Psoas muscle (tissue), 7 donors: ENCODE measurements at regions not wholly inside any gene's neighbourhood (a gene's known extent, or its start where the extent isn't known, plus 50 kb on each side); places are given as distances from the start of the nearest gene placed in this dataset.

Experiments used
- ATAC-seq, 4 donors: fragments of 200-7000 bp; cut with Tn5 transposase; one replicate each; pipeline ENCODE4 v1.9.1; 2020; ENCODE audit warnings: moderate library complexity in 3 of 4, mild to moderate bottlenecking in 2 of 4
- DNase-seq, 2 donors: peaks; one replicate each; pipeline ENCODE4 v3.0.0-alpha.2; 2020
- H3K27ac ChIP-seq: fragments of 200-600 bp; one replicate; pipeline ENCODE4 v1.8.0; 2022
- H3K27me3 ChIP-seq, 3 donors: fragments of 200-600 bp in 1 of 3; one replicate each; pipeline versions ENCODE4 v1.6.1 to v1.8.0; 2013 to 2022; ENCODE audit warnings: low read length in 2 of 3, mild to moderate bottlenecking in 2 of 3, moderate library complexity in 1 of 3; ENCODE audit not compliant: insufficient read depth in 3 of 3
- H3K36me3 ChIP-seq, 2 donors: fragments of 200-600 bp in 1 of 2; one replicate each; pipeline versions ENCODE4 v1.6.1 to v1.8.0; 2013 to 2022; ENCODE audit warnings: low read depth in 1 of 2, mild to moderate bottlenecking in 1 of 2, moderate library complexity in 1 of 2; ENCODE audit not compliant: insufficient read depth in 1 of 2
- H3K4me1 ChIP-seq: fragments of 200-600 bp; one replicate; pipeline ENCODE4 v1.8.0; 2022
- H3K4me3 ChIP-seq: fragments of 200-600 bp; one replicate; pipeline ENCODE4 v1.8.0; 2022; ENCODE audit warnings: mild to moderate bottlenecking
- H3K9me3 ChIP-seq: fragments of 200-600 bp; one replicate; pipeline ENCODE4 v1.8.0; 2022
- CTCF ChIP-seq: fragments of 200-600 bp; IDR thresholded peaks from one replicate; pipeline ENCODE4 v1.8.0; 2022; ENCODE audit warnings: antibody characterized with exemption
- WGBS, 3 donors: extraction: QIAGEN DNeasy Blood & Tissue Kit; methylation state at CpG; one replicate each; pipeline versions ENCODE4 v1.1.6 to v1.1.7; 2013; 5-methylcytosine and 5-hydroxymethylcytosine counted together
- intact Hi-C, 2 donors: fragments of 100-400 bp; cut with DNase I; formaldehyde crosslinking; loops; one replicate each; pipeline versions ENCODE4 v1.11.0 to v1.14.2; 2022
- donor health status: healthy with polysubstance abuse.
- donor health status: DM: no; HTN: no; CAD: no; lungs with moderate emphysema.
- donor health status: Bipolar disorder and iron deficiency.
- donor health status: healthy.
- donor health status: DM: yes; HTN: yes; CAD: no.
- donor health status: DM: no; HTN: no; CAD: no.
- donor health status: DM: yes; HTN: yes; CAD: no.

GRCh38 chr10:125379592-125379991 lies 219.2 kb upstream of the CTBP2 start:
- DNase-seq (no peak), ATAC-seq (no peak)
- no peaks in the 10 kb centered on the region for H3K36me3 ChIP-seq
- H3K4me3 ChIP-seq, result no peak overlapping the region
- TF ChIP-seq CTCF, result no peak
- no peaks in the 10 kb centered on the region for H3K4me1 ChIP-seq
- H3K27me3 ChIP-seq, result no peaks in the 10 kb centered on the region
- 71 to 72% (median 71%) methylated on average over 4 of the region's 4 CpGs for WGBS, 3 donors
- no peak overlapping the region for H3K27ac ChIP-seq
- H3K9me3 ChIP-seq, result no peaks in the 10 kb centered on the region
- intact Hi-C loops, result no loop called here

- no peaks in the 10 kb centered on the region for H3K9me3 ChIP-seq
- intact Hi-C loops, result no loop called here
Observed at GRCh38 chr10:125377368-125377767, 217.0 kb upstream of the CTBP2 start.

GRCh38 chr10:125375210-125375609 lies 214.8 kb upstream of the CTBP2 start:
- H3K4me3 ChIP-seq, result no peak overlapping the region
- DNase-seq (no peak), ATAC-seq (peak in 1 of 4 donors; percentile 42)
- peaks cover 0 to 1% (median 0%) of the 10 kb centered on the region in 3 donors for H3K27me3 ChIP-seq
- H3K27ac ChIP-seq, result no peak overlapping the region
- peak; percentile 13 for TF ChIP-seq CTCF
- intact Hi-C loops, result no loop called here
- no peaks in the 10 kb centered on the region for H3K9me3 ChIP-seq
- no peaks in the 10 kb centered on the region for H3K4me1 ChIP-seq
- WGBS, 3 donors, result 45 to 63% (median 45%) methylated on average over 3 of the region's 3 CpGs
- no peaks in the 10 kb centered on the region for H3K36me3 ChIP-seq

More at GRCh38 chr10:125377368-125377767, 217.0 kb upstream of the CTBP2 start:
- H3K27me3 ChIP-seq, result no peaks in the 10 kb centered on the region
- H3K27ac ChIP-seq, result no peak overlapping the region
- H3K4me3 ChIP-seq, result no peak overlapping the region
- H3K36me3 ChIP-seq, result no peaks in the 10 kb centered on the region
- ATAC-seq (no peak), DNase-seq (no peak)
- TF ChIP-seq CTCF, result no peak
- H3K4me1 ChIP-seq, result no peaks in the 10 kb centered on the region

- no peaks in the 10 kb centered on the region for H3K9me3 ChIP-seq
- no peaks in the 10 kb centered on the region for H3K36me3 ChIP-seq
- H3K4me1 ChIP-seq, result no peaks in the 10 kb centered on the region
- H3K27me3 ChIP-seq, result peaks cover 0 to 4% (median 0%) of the 10 kb centered on the region in 3 donors
- DNase-seq (no peak), ATAC-seq (no peak)
- TF ChIP-seq CTCF, result no peak
- WGBS, 3 donors, result 67 to 68% (median 68%) methylated on average over 6 of the region's 6 CpGs
- no peak overlapping the region for H3K27ac ChIP-seq
- intact Hi-C loops, result no loop called here
- no peak overlapping the region for H3K4me3 ChIP-seq
Observed at GRCh38 chr10:125373546-125373945, 213.2 kb upstream of the CTBP2 start.

GRCh38 chr10:125370578-125370977 lies 210.2 kb upstream of the CTBP2 start:
- Histone ChIP-seq H3K27me3 (peaks cover 0 to 4% (median 0%) of the 10 kb centered on the region in 3 donors), H3K9me3 (no peaks in the 10 kb centered on the region), H3K4me3 (no peak overlapping the region), H3K36me3 (no peaks in the 10 kb centered on the region), H3K4me1 (no peaks in the 10 kb centered on the region), H3K27ac (no peak overlapping the region)
- no peak for TF ChIP-seq CTCF
- no peak for DNase-seq
- WGBS, 3 donors, result 33 to 40% (median 36%) methylated on average over 17 of the region's 17 CpGs
- no peak for ATAC-seq
- intact Hi-C loops, result no loop called here
